ENCODE measurements at regions not wholly inside any gene's neighbourhood (a gene's known extent, or its start where the extent isn't known, plus 50 kb on each side); places are given as distances from the start of the nearest gene placed in this dataset.

DNA sequence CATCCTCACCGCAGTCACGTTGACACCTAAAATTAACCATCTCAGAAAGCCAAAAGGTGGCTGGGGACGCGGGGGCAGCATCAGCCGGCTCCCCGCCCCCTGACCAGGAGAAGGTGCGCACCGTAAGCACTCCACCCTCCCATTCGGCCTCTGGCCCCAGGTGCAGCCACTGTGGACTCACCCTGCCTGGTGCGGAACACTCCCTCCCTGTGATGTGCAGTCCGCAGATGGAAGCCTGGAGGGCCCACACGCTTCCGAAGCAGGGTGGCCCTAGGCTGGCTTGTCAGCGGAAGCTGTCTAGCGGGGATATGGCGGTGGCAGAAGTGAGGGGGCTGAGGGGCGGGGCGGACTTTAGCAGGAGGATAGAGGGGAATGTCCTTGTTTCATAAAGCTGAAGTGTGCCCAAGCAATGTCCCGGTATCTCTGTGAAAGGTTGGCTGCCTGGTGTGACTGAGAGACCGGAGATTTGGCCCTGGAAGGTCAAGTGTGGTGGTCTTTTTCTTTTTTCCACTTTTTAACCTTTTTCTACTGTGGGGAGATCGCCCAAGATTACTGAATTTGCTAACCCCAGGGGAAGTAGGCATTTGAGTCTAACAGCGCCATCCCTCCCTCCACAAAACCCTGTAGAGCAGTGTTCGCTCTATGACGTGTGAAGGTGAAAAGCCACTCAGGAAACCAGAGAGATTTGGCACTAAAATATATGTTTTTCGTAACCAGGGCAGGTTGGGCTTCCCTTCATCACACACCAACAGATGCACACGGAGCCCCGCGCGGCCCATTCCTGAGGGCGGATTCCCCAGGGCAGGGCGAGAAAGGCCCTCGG lies 74.7 kb downstream of the CXCL12 start:
- peaks cover 14% of the 10 kb centered on the region for H3K27me3 Mint-ChIP-seq
- H3K4me1 Mint-ChIP-seq (ENCODE audit: low read depth) = peaks cover 11% of the 10 kb centered on the region
- peaks cover 5% of the 10 kb centered on the region for H3K9me3 Mint-ChIP-seq (ENCODE audit: low read depth)
- no peaks in the 10 kb centered on the region for H3K36me3 Mint-ChIP-seq
- peak overlapping the region; percentile 55 for H3K4me3 Mint-ChIP-seq
- H3K27ac Mint-ChIP-seq = no peak overlapping the region

DNA sequence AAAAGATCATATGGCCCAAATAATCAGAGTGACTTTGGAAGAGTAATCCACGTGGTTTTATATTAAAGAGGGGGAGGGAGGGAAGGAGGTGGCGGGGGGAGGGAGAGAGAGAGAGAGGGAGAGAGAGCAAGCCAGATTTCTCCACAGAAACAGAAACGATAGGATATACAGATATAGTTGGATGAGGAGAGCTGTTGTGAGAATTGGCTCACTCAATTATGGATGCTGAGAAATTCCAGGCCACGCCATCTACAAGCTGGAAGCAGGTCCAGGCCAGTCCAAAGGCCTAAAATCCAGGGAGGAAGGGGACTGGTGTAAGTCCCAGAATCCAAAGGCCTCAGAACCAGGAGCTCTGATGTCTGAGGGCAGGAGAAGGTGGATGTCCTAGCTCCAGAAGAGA lies 75.5 kb downstream of the CXCL12 start:
- Mint-ChIP-seq H3K27ac (no peak overlapping the region), H3K27me3 (peaks cover 11% of the 10 kb centered on the region), H3K4me3 (no peak overlapping the region), H3K4me1 (ENCODE audit: low read depth) (peaks cover 11% of the 10 kb centered on the region), H3K36me3 (no peaks in the 10 kb centered on the region), H3K9me3 (ENCODE audit: low read depth) (peaks cover 5% of the 10 kb centered on the region)

DNA sequence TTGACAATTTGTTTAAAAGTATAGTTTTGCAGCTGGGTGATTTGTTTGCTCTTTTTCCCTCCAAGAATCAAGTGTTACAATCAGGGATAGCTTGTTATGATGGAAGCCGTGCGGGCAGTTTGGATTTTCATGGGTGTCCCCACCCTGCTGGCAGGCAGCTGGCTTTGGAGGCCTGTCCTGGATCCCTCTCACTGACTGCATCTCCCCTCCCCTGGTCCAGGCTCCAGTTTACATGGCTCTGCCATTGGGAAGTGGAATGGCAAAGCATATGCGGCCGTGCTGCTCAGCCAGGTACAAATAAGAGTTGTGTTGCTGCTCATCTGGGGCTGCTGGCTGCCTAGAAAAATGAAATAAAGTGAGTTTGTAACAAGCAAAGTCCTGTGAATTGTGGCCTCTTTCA lies 76.0 kb downstream of the CXCL12 start:
- H3K9me3 Mint-ChIP-seq (ENCODE audit: low read depth) = peaks cover 5% of the 10 kb centered on the region
- no peaks in the 10 kb centered on the region for H3K36me3 Mint-ChIP-seq
- H3K4me3 Mint-ChIP-seq = no peak overlapping the region
- H3K27ac Mint-ChIP-seq = no peak overlapping the region
- peaks cover 11% of the 10 kb centered on the region for H3K27me3 Mint-ChIP-seq
- H3K4me1 Mint-ChIP-seq (ENCODE audit: low read depth) = peaks cover 11% of the 10 kb centered on the region

DNA sequence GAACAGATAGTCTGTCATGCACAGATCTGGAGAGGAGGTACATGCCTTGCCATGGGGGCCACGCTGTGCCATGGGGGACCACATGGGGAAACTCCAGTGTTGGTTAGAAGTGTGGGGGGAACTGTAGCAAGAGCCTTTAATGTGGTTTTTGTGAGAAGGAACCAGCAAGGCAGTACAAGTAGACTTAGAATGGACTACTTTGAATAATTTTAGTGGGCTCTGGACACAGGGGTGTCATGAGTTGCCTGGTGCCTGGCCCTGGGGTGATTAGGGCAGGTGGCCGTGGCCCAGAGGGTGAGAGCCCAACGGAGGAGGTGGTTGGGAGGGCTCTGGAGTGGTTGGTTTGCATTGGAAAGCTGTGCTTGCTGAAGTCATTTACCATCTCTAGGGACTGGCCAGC lies 77.2 kb downstream of the CXCL12 start:
- Mint-ChIP-seq H3K9me3 (ENCODE audit: low read depth) (peaks cover 5% of the 10 kb centered on the region), H3K27ac (no peak overlapping the region), H3K36me3 (no peaks in the 10 kb centered on the region), H3K27me3 (peaks cover 8% of the 10 kb centered on the region), H3K4me1 (ENCODE audit: low read depth) (peaks cover 11% of the 10 kb centered on the region), H3K4me3 (no peak overlapping the region)

DNA sequence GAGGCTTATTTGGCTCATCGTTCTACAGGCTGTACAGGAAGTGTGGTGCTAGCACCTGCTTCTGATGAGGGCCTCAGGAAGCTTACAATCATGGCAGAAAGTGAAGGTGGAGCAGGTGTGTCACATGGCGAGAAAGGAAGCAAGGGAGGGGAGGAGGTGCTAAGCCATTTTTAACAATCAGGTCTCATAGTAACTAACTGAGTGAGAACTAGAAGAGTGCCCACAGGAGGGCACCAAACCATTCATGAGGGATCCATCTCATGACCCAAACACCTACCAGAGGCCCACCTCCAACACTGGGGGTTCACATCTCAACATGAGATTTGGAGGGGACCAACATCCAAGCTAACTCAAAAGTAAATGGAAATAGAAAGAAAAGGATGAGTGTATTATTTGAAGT lies 78.1 kb downstream of the CXCL12 start:
- peaks cover 11% of the 10 kb centered on the region for H3K4me1 Mint-ChIP-seq (ENCODE audit: low read depth)

DNA sequence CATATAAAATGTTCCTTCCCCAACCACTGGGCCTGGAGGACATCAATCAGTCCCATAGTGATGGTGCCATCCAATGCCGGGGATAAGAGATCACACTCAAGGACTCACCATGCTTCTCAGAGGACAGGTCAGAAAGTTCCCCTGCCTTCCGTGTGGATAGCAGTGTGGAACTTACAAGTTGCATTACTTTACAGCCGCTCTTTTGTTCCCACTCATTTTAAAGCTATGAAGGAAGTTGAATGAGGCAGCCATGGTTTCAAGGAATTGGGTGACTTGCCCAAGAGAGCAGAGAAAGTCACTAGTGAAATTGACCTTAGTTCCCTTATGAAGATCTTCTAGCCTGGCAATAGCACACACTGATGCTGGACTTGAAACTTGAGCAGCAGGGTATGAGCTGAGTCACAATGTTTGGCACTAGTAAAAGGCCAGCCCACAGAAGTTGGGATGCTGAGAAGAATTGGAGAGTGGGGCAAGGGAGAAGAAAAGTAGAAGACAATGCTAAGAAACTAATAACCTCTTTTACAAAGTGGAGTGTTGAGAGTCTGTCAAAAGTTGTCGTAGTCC lies 78.7 kb downstream of the CXCL12 start:
- no peaks in the 10 kb centered on the region for H3K36me3 Mint-ChIP-seq
- H3K4me1 Mint-ChIP-seq (ENCODE audit: low read depth) = peaks cover 8% of the 10 kb centered on the region
- H3K9me3 Mint-ChIP-seq (ENCODE audit: low read depth) = peaks cover 5% of the 10 kb centered on the region
- H3K27me3 Mint-ChIP-seq = peaks cover 4% of the 10 kb centered on the region
- H3K4me3 Mint-ChIP-seq = no peak overlapping the region
- no peak overlapping the region for H3K27ac Mint-ChIP-seq

More for the DNA sequence above, 78.1 kb downstream of the CXCL12 start:
- Mint-ChIP-seq H3K27me3 (peaks cover 8% of the 10 kb centered on the region), H3K9me3 (ENCODE audit: low read depth) (peaks cover 5% of the 10 kb centered on the region), H3K4me3 (no peak overlapping the region), H3K36me3 (no peaks in the 10 kb centered on the region), H3K27ac (no peak overlapping the region)

DNA sequence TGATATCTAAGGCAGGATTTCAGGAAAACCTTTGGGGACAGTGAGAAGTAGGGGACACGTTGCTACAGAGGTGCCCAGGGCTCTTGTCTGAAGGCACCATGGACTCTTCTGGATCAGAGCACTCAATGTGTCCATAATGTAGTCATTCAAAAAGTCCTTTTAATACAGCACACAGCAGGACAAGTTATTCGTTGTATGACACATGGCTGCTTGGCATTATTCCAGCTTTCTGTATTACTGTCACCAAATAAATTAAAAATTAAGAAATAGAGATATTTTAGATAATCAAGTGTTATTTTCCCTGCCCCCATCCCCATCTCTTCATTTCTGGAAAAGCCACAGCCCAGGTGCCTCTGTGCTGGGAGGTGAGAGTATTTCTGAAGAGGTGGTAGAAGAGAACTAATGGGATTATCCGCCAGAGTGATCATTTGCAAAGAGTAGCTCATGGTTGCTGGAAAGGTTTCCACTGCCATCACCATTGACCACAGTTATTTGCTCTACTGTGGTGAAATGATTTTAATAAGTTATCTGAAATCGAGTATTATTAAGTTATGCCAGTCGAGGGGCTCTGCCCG lies 83.0 kb downstream of the CXCL12 start:
- no peak overlapping the region for H3K27ac Mint-ChIP-seq

DNA sequence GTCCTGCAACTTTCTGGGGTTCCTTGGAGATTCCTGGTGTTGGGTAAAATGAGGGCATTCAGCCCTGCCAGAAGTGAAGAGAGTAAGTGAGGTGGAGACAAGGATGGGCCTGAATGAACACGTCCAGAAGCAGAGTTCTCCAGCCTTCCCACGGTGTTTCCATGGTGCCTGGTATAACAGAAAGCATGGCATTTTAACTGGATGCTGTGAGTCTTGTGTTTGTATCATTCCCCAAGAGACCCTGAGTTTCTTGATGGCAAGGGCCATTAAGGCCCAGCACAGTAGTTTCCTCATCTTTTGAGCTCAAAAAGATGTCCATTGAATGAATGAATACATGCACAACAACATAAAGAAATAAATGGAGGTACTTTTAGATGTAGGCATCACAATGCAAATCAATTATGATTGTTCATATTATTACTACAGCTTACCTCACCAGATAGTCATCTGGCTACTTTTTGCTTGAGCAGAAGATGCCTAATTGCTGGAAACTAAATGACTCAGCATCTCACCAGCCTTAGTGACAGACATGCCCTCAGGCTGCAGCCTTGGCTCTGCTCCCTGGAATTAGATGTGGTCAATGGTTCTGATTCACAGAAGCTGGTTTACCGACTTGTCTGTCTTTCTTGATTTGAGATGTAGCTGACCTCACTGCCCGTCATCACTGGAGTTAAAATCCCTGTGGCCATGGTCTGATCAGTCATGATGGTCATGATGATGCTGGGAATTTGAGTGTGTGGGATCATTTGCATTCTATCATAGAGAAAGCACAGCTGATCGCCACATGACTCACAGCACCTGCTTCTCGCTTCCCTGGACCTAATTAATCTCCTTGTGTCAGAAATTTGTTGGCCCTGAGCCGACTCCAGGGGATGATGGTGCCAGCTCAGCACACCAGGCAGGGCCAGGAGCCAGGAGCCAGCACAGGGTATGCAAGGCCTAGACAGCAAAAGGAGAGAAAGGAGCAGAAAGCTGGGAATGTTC lies 83.9 kb downstream of the CXCL12 start:
- H3K4me3 Mint-ChIP-seq = no peak overlapping the region
- H3K27me3 Mint-ChIP-seq = peaks cover 2% of the 10 kb centered on the region
- no peaks in the 10 kb centered on the region for H3K4me1 Mint-ChIP-seq (ENCODE audit: low read depth)
- no peaks in the 10 kb centered on the region for H3K9me3 Mint-ChIP-seq (ENCODE audit: low read depth)
- H3K27ac Mint-ChIP-seq = no peak overlapping the region
- no peaks in the 10 kb centered on the region for H3K36me3 Mint-ChIP-seq

More for the DNA sequence above, 83.0 kb downstream of the CXCL12 start:
- no peaks in the 10 kb centered on the region for H3K27me3 Mint-ChIP-seq
- H3K9me3 Mint-ChIP-seq (ENCODE audit: low read depth) = peaks cover 5% of the 10 kb centered on the region
- H3K36me3 Mint-ChIP-seq = no peaks in the 10 kb centered on the region
- H3K4me1 Mint-ChIP-seq (ENCODE audit: low read depth) = peaks cover 2% of the 10 kb centered on the region
- H3K4me3 Mint-ChIP-seq = no peak overlapping the region

DNA sequence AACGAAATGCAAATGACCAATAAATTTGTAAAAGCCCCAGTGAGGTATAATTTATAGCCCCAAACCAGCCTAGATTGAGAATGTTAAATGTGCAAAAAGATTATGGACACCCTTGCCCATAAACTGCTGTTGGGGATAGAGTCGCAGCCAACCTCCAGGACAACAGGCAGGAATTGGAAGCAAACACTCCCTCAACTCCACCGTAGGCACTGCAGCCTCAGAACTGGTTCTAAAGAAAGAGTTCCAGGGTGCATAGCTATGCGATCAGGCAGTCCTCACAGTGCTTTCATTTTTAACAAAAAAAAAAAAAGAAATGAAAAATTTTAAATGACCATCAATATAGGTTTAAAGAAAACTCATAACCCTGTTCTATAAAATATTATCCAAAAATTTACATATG lies 86.2 kb downstream of the CXCL12 start:
- Mint-ChIP-seq H3K27me3 (peaks cover 2% of the 10 kb centered on the region), H3K36me3 (no peaks in the 10 kb centered on the region), H3K27ac (no peak overlapping the region), H3K9me3 (ENCODE audit: low read depth) (no peaks in the 10 kb centered on the region), H3K4me1 (ENCODE audit: low read depth) (no peaks in the 10 kb centered on the region), H3K4me3 (no peak overlapping the region)

DNA sequence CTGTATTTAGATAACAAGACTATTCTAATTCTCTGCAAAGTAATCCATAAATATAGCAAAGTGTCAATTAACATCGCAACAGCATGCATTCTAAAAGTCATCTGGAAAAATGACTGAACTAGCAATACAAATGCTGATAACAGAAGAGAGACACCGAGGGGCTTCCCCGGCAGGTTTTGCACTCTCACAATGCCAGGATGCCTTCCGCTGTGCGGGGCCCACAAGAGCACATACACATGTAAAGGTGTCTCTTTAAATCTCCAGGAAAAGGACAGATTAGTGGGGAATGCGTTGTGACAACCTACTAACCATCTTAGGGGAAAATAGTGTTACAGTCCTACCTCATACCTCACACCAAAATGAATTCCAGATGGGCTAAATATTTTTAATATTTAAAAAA lies 86.9 kb downstream of the CXCL12 start:
- no peaks in the 10 kb centered on the region for H3K4me1 Mint-ChIP-seq (ENCODE audit: low read depth)
- peaks cover 2% of the 10 kb centered on the region for H3K27me3 Mint-ChIP-seq
- H3K27ac Mint-ChIP-seq = no peak overlapping the region
- H3K9me3 Mint-ChIP-seq (ENCODE audit: low read depth) = no peaks in the 10 kb centered on the region
- H3K36me3 Mint-ChIP-seq = no peaks in the 10 kb centered on the region
- H3K4me3 Mint-ChIP-seq = no peak overlapping the region

DNA sequence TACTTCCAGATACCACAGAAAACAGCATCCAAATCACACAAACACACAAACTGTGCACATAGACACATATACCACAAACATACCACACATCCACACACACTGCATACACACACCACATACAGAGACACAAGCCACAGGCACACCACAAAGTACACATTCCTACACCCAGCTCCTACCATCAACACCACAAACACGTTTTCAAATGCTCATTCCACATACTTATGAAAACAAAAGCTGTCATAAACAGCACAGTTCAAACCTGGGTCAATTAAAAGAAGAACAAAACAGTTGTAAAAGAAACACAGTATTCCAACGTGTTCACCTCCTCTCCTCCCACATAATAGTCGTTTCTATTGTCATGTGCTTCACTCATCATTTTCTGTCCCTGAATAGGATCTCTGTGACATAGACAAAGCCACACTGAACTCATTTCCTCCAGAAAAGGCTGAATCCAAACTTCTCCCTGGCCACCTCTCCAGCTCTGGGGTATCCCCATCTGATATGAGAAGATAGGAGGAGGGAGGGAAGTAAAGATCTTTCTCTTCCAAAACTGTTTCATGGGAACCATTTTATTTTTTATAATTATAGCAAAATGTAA lies 89.2 kb downstream of the CXCL12 start:
- Mint-ChIP-seq H3K9me3 (ENCODE audit: low read depth) (no peaks in the 10 kb centered on the region), H3K27me3 (peaks cover 7% of the 10 kb centered on the region), H3K27ac (no peak overlapping the region), H3K4me1 (ENCODE audit: low read depth) (no peaks in the 10 kb centered on the region), H3K36me3 (no peaks in the 10 kb centered on the region), H3K4me3 (no peak overlapping the region)

DNA sequence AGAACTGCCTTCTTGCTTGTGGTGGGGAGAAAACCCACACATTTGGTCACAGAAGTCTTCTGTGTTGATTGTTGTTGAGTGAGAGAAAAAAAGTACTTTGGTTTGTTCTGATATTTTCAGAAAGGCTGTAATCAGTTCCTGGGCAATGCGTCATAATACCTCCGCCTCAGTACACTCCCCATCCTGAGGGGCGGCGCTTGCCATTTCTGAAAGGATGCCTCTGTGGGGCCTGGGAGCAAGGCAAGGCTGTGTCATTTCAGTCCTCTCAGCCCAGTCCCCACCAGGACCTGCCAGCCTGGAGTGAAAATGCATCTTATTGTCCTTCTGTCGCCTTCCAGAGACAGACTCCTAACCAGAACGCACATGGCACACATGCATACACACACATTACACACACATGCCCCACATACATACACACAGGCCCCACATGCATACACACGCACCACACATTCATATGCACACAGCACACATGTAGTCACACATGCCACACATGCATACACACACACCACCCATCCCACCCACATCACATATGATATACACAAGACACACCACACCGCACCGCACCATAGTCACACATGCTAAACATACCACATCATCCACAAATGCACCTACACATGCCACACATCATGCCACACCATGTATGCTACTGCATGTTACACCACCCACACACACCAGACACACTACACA lies 90.0 kb downstream of the CXCL12 start:
- Mint-ChIP-seq H3K9me3 (ENCODE audit: low read depth) (no peaks in the 10 kb centered on the region), H3K36me3 (no peaks in the 10 kb centered on the region), H3K27me3 (peaks cover 7% of the 10 kb centered on the region), H3K27ac (no peak overlapping the region), H3K4me3 (no peak overlapping the region), H3K4me1 (ENCODE audit: low read depth) (no peaks in the 10 kb centered on the region)

DNA sequence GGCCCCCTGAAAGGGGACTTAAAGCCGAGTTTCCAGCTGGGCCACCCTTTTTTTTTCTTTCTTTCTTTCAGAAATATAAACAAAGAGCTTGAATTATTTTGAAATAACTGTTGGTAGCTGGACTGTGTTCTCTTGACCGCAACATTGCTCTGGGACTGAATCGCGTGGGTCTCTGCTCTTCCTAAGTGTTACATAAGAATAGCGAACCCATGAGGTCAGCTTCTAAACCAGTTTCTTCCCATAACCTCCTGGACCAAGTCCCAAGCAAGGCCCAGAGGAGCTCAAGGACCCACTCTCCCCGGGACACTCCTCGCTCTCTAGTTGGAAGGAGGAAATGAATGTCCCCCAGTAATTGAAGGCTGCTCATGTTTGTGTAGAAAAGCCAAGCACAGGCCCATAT lies 91.1 kb downstream of the CXCL12 start:
- Mint-ChIP-seq H3K27ac (no peak overlapping the region), H3K36me3 (no peaks in the 10 kb centered on the region), H3K9me3 (ENCODE audit: low read depth) (no peaks in the 10 kb centered on the region), H3K4me1 (ENCODE audit: low read depth) (no peaks in the 10 kb centered on the region), H3K4me3 (no peak overlapping the region), H3K27me3 (peaks cover 9% of the 10 kb centered on the region)

DNA sequence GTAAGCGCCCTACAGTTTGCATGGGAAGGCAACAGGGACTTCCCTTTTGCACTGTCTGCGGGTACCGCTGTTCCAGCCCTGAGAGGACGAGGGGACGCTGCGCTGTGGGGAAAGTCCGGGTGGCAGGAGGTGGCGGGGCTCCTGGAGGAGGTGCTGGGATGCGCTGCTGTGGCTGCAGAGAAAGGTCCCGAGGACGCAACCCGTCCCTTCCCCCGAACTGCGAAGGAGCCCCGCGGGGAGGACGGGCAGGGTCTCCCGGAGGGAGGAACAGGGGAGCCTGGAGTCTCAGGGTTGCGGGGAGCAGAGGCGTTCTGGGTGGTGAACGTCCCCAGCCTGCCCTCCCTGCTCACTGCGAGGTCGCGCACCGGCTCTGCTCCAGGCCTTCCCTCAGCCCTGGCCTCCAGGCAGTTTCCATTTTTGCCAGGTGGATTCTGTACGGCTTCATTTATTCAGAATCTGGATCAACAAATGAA lies 91.6 kb downstream of the CXCL12 start:
- Mint-ChIP-seq H3K9me3 (ENCODE audit: low read depth) (no peaks in the 10 kb centered on the region), H3K36me3 (no peaks in the 10 kb centered on the region), H3K27me3 (peaks cover 9% of the 10 kb centered on the region), H3K4me1 (ENCODE audit: low read depth) (no peaks in the 10 kb centered on the region), H3K27ac (no peak overlapping the region), H3K4me3 (no peak overlapping the region)

Data from activated naive CD8-positive, alpha-beta T cell (primary cell).